ENCODE measurements at regions not wholly inside any gene's neighbourhood (a gene's known extent, or its start where the extent isn't known, plus 50 kb on each side); places are given as distances from the start of the nearest gene placed in this dataset.

- TF ChIP-seq RFX7 (CRISPR knock-in tag; IDR thresholded peaks at IDR 0.05) (no peak), NR4A1 (CRISPR knock-in tag; IDR thresholded peaks at IDR 0.05) (no peak), NR4A1 (tag; IDR thresholded peaks at IDR 0.05) (no peak), GTF3C2 (IDR thresholded peaks at IDR 0.05; ENCODE audit: borderline replicate concordance, extremely low read depth, insufficient read length) (no peak), HDAC3 (IDR thresholded peaks at IDR 0.05; ENCODE audit: borderline replicate concordance, partially characterized antibody) (no peak), ETV6 (IDR thresholded peaks at IDR 0.05; ENCODE audit: borderline replicate concordance in 1 of 2, low read depth in 2 of 2, low read length in 1 of 2) (no peak), ETV6 (CRISPR knock-in tag; IDR thresholded peaks at IDR 0.05; ENCODE audit: borderline replicate concordance) (no peak)
- intact Hi-C loops (cut with micrococcal nuclease) (no loop called here), in situ Hi-C loops (cut with MboI) (no loop called here)
- Histone ChIP-seq H3K27me3 (ENCODE audit: control insufficient read depth in 2 of 2, insufficient read depth in 2 of 2, low read length in 2 of 2) (peaks cover 0 to 11% of the 10 kb centered on the region in 2 experiments; a peak in 2 of 5 replicates), H3K79me2 (ENCODE audit: control insufficient read depth, insufficient read depth, low read length) (no peaks in the 10 kb centered on the region), H3K4me2 (ENCODE audit: insufficient read depth, low read length) (no peak overlapping the region), H4K20me1 (replicated peaks; ENCODE audit: control insufficient read depth, insufficient read depth, low read length) (no peaks in the 10 kb centered on the region), H3K4me3 (no peak overlapping the region), H3K9me1 (ENCODE audit: control insufficient read depth, insufficient read depth, low read length) (no peaks in the 10 kb centered on the region), H3K27ac (ENCODE audit: extremely low read depth, low read depth, low read length) (no peak overlapping the region), H2AFZ (ENCODE audit: low read depth, low read length) (no peak overlapping the region), H3K9ac (ENCODE audit: insufficient read depth in 1 of 2, low read depth in 2 of 2, low read length in 2 of 2) (no peak overlapping the region), H3K4me1 (replicated peaks in 1 of 2; ENCODE audit: control insufficient read depth in 2 of 2, insufficient read depth in 2 of 2, low read length in 2 of 2) (no peaks in the 10 kb centered on the region), H3K9me3 (replicated peaks; ENCODE audit: control insufficient read depth, insufficient read depth, low read depth, low read length) (no peaks in the 10 kb centered on the region), H3K36me3 (ENCODE audit: control insufficient read depth, insufficient read depth, low read length) (no peaks in the 10 kb centered on the region)
- no TSS peak for BruUV-seq (replicated peaks)
- POLR2A ChIA-PET, result no interaction called here
- CTCF ChIA-PET (ENCODE audit: low intra/inter-chr PET ratio), result no interaction called here
- 0% methylated on average over 3 of the region's 3 CpGs for WGBS (ENCODE audit: insufficient coverage, low coverage, missing lambda C conversion rate)
- DNase-seq (ENCODE audit: extremely low read depth in 1 of 4, low spot score in 3 of 4) (no peak), ATAC-seq (no peak), FAIRE-seq (no peak)
Observed at GRCh38 chr9:86839522-86839921, 107.8 kb downstream of the GAS1 start.

Measured in K562 (cell line).